Glutamatergic neuron (in vitro differentiated cells): ENCODE measurements at regions not wholly inside any gene's neighbourhood (a gene's known extent, or its start where the extent isn't known, plus 50 kb on each side); places are given as distances from the start of the nearest gene placed in this dataset.

ENCODE experiments used
- DNase-seq: peaks from one replicate; pipeline ENCODE4 v3.0.0; 2022
- H3K27ac Mint-ChIP-seq: one replicate; pipeline ENCODE4 v1.8.0; 2020; ENCODE audit warnings: mild to moderate bottlenecking, mixed read lengths, inconsistent platforms; ENCODE audit not compliant: unreplicated experiment
- H3K27me3 Mint-ChIP-seq: one replicate; pipeline ENCODE4 v1.8.0; 2020; ENCODE audit warnings: mild to moderate bottlenecking, moderate library complexity, mixed read lengths, inconsistent platforms; ENCODE audit not compliant: unreplicated experiment
- H3K36me3 Mint-ChIP-seq: one replicate; pipeline ENCODE4 v1.8.0; 2020; ENCODE audit warnings: mild to moderate bottlenecking, mixed read lengths, inconsistent platforms; ENCODE audit not compliant: unreplicated experiment
- H3K4me1 Mint-ChIP-seq: one replicate; pipeline ENCODE4 v1.8.0; 2020; ENCODE audit warnings: mild to moderate bottlenecking, low read depth, mixed read lengths, inconsistent platforms; ENCODE audit not compliant: unreplicated experiment
- H3K4me3 Mint-ChIP-seq: one replicate; pipeline ENCODE4 v1.8.0; 2020; ENCODE audit warnings: mild to moderate bottlenecking, mixed read lengths, inconsistent platforms; ENCODE audit not compliant: unreplicated experiment
- H3K9me3 Mint-ChIP-seq: one replicate; pipeline ENCODE4 v1.8.0; 2020; ENCODE audit warnings: mild to moderate bottlenecking, moderate library complexity, mixed read lengths, inconsistent platforms; ENCODE audit not compliant: unreplicated experiment
- CTCF ChIP-seq: fragments of 200-600 bp; sonication (generic); IDR thresholded peaks from one replicate; pipeline ENCODE4 v1.5.0; 2021; ENCODE audit not compliant: partially characterized antibody, unreplicated experiment

GRCh38 chr20:11084508-11084907, 410.7 kb upstream of the JAG1 start:
- H3K36me3 Mint-ChIP-seq, result no peaks in the 10 kb centered on the region
- H3K4me3 Mint-ChIP-seq, result no peak overlapping the region
- TF ChIP-seq CTCF, result no peak
- no peak for DNase-seq
- H3K4me1 Mint-ChIP-seq, result no peaks in the 10 kb centered on the region
- peaks cover 1% of the 10 kb centered on the region for H3K27me3 Mint-ChIP-seq
- no peak overlapping the region for H3K27ac Mint-ChIP-seq
- no peaks in the 10 kb centered on the region for H3K9me3 Mint-ChIP-seq

- no peaks in the 10 kb centered on the region for H3K36me3 Mint-ChIP-seq
- H3K27me3 Mint-ChIP-seq, result peaks cover 1% of the 10 kb centered on the region
- H3K4me3 Mint-ChIP-seq, result no peak overlapping the region
- no peak overlapping the region for H3K27ac Mint-ChIP-seq
- TF ChIP-seq CTCF, result no peak
- no peaks in the 10 kb centered on the region for H3K4me1 Mint-ChIP-seq
- H3K9me3 Mint-ChIP-seq, result no peaks in the 10 kb centered on the region
- DNase-seq, result no peak
These were observed 413.2 kb upstream of the JAG1 start for GRCh38 chr20:11086970-11087369.

- no peak for DNase-seq
- H3K4me3 Mint-ChIP-seq, result no peak overlapping the region
- H3K9me3 Mint-ChIP-seq, result no peaks in the 10 kb centered on the region
- no peak overlapping the region for H3K27ac Mint-ChIP-seq
- peaks cover 2% of the 10 kb centered on the region for H3K4me1 Mint-ChIP-seq
- TF ChIP-seq CTCF, result no peak
- H3K27me3 Mint-ChIP-seq, result no peaks in the 10 kb centered on the region
- no peaks in the 10 kb centered on the region for H3K36me3 Mint-ChIP-seq
These were observed 417.0 kb upstream of the JAG1 start for GRCh38 chr20:11090751-11091150.

- H3K36me3 Mint-ChIP-seq, result no peaks in the 10 kb centered on the region
- H3K4me1 Mint-ChIP-seq, result peaks cover 7% of the 10 kb centered on the region
- DNase-seq, result no peak
- H3K27me3 Mint-ChIP-seq, result no peaks in the 10 kb centered on the region
- TF ChIP-seq CTCF, result no peak
- H3K9me3 Mint-ChIP-seq, result no peaks in the 10 kb centered on the region
- no peak overlapping the region for H3K4me3 Mint-ChIP-seq
- H3K27ac Mint-ChIP-seq, result no peak overlapping the region
These were observed 417.7 kb upstream of the JAG1 start for GRCh38 chr20:11091511-11091910.

- peaks cover 7% of the 10 kb centered on the region for H3K4me1 Mint-ChIP-seq
- no peak for TF ChIP-seq CTCF
These were observed 418.4 kb upstream of the JAG1 start for GRCh38 chr20:11092151-11092550.

More at GRCh38 chr20:11092151-11092550, 418.4 kb upstream of the JAG1 start:
- H3K27ac Mint-ChIP-seq, result no peak overlapping the region
- no peaks in the 10 kb centered on the region for H3K27me3 Mint-ChIP-seq
- H3K36me3 Mint-ChIP-seq, result no peaks in the 10 kb centered on the region
- DNase-seq, result no peak
- H3K4me3 Mint-ChIP-seq, result no peak overlapping the region
- H3K9me3 Mint-ChIP-seq, result no peaks in the 10 kb centered on the region
